Transverse colon (tissue), 4 donors: ENCODE measurements at regions not wholly inside any gene's neighbourhood (a gene's known extent, or its start where the extent isn't known, plus 50 kb on each side); places are given as distances from the start of the nearest gene placed in this dataset.
A peak's percentile ranks its signal among the peaks of the same experiment; 100 is the strongest.

Experiments
- DNase-seq: peaks from one replicate; pipeline ENCODE4 v3.0.0-alpha.2; 2019
- H3K27ac ChIP-seq, 4 donors: fragments of 200-600 bp; sonication (generic); 2 replicates each; pipeline ENCODE4 v1.5.1; 2016 to 2018; ENCODE audit warnings: inconsistent platforms in 4 of 4
- H3K27me3 ChIP-seq: fragments of 200-600 bp; sonication (generic); 2 replicates; pipeline ENCODE4 v1.5.1; 2017; ENCODE audit warnings: inconsistent platforms
- H3K36me3 ChIP-seq, 4 donors: fragments of 200-600 bp; sonication (generic); 2 replicates each; pipeline ENCODE4 v1.5.1; 2017 to 2019; ENCODE audit warnings: inconsistent platforms in 4 of 4
- H3K4me1 ChIP-seq, 4 donors: fragments of 200-600 bp; sonication (generic); 2 replicates each; pipeline ENCODE4 v1.5.1; 2017 to 2020; ENCODE audit warnings: inconsistent platforms in 4 of 4
- H3K4me3 ChIP-seq, 4 donors: fragments of 200-600 bp; sonication (generic); 1 replicate in 1 of 4; 2 replicates in 3 of 4; pipeline versions ENCODE4 v1.5.1 to v1.6.1; 2017 to 2019; ENCODE audit warnings: inconsistent platforms in 4 of 4
- H3K9me3 ChIP-seq, 2 donors: fragments of 200-600 bp; sonication (generic); 2 replicates each; pipeline ENCODE4 v1.5.1; 2017 to 2019; ENCODE audit warnings: inconsistent platforms in 2 of 2
- EP300 ChIP-seq: sonication (generic); formaldehyde crosslinking; IDR thresholded peaks from one replicate; pipeline ENCODE4 v1.6.1; 2017; ENCODE audit warnings: antibody characterized with exemption, low read depth
- POLR2A ChIP-seq: fragments of 450-650 bp; IDR thresholded peaks from one replicate; pipeline ENCODE4 v1.6.1; 2016; ENCODE audit warnings: antibody characterized with exemption, mild to moderate bottlenecking, moderate library complexity
- POLR2AphosphoS5 ChIP-seq, 3 donors: sonication (generic); formaldehyde crosslinking; IDR thresholded peaks; one replicate each; pipeline ENCODE4 v1.6.1; 2016; ENCODE audit warnings: antibody characterized with exemption in 3 of 3
- WGBS, 2 donors: methylation state at CpG; one replicate each; pipeline ENCODE4 v1.1.5; 2018; ENCODE audit warnings: low coverage in 1 of 2; 5-methylcytosine and 5-hydroxymethylcytosine counted together
- in situ Hi-C, 4 donors: fragments of 200-750 bp; cut with MboI; loops; one replicate each; pipeline versions ENCODE4 v1.15.0 to v1.15.1; 2017; ENCODE audit warnings: low sequenced_read_pairs in 3 of 4, low pct_ligation_motif_present in 1 of 4, low pct_unique_long_range_greater_than_20kb in 1 of 4
- intact Hi-C: fragments of 100-400 bp; cut with DNase I; formaldehyde crosslinking; loops from one replicate; pipeline ENCODE4 v1.15.1; 2023; ENCODE audit warnings: low total_unique reads
- TF ChIP-seq, protein P1 (sequence below), 5 experiments: fragments of 200-600 bp in 3 of 5; fragments of 450-650 bp in 2 of 5; sonication (generic) in 3 of 5; IDR thresholded peaks; 1 replicate in 2 of 5; 2 replicates in 3 of 5; pipeline ENCODE4 v1.5.1; 2016 to 2017; ENCODE audit warnings: antibody characterized with exemption in 5 of 5, inconsistent platforms in 3 of 5, mild to moderate bottlenecking in 2 of 5, moderate library complexity in 1 of 5

DNA sequence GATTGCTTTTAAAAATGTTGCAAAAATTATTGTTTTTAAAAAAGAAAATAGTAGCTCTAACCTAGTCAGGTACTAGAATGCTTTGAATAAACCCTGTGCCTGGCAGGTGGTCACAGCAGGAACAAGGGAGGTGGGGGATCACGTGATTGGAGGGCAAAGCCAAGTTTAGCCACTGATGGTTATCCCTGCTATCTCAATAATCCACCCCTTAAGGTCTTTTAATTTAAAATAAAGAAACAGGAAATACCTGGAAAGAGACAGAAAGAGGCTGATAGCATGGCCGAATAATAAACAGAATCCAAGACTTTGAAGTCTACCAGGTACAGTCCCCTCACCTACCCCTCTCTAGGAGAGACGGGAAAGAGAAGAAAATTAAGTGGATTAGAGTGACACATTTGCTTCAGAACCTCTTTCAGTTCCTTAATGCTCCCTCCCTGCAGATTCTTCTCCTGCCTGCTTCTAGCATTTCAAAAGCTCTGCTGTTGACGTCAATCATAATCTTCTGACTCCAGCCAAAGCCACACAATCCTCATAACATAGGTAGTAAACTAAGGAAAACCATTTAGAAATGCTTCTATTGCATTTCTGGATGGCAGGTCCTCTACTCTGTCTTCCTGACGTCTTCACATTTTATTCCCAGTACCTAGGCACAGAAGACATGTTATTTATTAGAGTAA, 303.4 kb upstream of the MME start:
- Histone ChIP-seq H3K27me3 (no peaks in the 10 kb centered on the region), H3K4me1 (no peaks in the 10 kb centered on the region), H3K27ac (no peak overlapping the region), H3K4me3 (no peak overlapping the region), H3K9me3 (no peaks in the 10 kb centered on the region), H3K36me3 (no peaks in the 10 kb centered on the region)
- 63 to 68% methylated on average over 5 of the region's 5 CpGs for WGBS, 2 donors
- in situ Hi-C loops (no loop called here), intact Hi-C loops (no loop called here)
- no peak for DNase-seq
- no peak for TF ChIP-seq EP300
- TF ChIP-seq POLR2AphosphoS5 (IDR thresholded peaks at IDR 0.05), result no peak
- TF ChIP-seq, protein P1, sequence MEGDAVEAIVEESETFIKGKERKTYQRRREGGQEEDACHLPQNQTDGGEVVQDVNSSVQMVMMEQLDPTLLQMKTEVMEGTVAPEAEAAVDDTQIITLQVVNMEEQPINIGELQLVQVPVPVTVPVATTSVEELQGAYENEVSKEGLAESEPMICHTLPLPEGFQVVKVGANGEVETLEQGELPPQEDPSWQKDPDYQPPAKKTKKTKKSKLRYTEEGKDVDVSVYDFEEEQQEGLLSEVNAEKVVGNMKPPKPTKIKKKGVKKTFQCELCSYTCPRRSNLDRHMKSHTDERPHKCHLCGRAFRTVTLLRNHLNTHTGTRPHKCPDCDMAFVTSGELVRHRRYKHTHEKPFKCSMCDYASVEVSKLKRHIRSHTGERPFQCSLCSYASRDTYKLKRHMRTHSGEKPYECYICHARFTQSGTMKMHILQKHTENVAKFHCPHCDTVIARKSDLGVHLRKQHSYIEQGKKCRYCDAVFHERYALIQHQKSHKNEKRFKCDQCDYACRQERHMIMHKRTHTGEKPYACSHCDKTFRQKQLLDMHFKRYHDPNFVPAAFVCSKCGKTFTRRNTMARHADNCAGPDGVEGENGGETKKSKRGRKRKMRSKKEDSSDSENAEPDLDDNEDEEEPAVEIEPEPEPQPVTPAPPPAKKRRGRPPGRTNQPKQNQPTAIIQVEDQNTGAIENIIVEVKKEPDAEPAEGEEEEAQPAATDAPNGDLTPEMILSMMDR (IDR thresholded peaks at IDR 0.05), result no peak
- TF ChIP-seq POLR2A, result no peak

DNA sequence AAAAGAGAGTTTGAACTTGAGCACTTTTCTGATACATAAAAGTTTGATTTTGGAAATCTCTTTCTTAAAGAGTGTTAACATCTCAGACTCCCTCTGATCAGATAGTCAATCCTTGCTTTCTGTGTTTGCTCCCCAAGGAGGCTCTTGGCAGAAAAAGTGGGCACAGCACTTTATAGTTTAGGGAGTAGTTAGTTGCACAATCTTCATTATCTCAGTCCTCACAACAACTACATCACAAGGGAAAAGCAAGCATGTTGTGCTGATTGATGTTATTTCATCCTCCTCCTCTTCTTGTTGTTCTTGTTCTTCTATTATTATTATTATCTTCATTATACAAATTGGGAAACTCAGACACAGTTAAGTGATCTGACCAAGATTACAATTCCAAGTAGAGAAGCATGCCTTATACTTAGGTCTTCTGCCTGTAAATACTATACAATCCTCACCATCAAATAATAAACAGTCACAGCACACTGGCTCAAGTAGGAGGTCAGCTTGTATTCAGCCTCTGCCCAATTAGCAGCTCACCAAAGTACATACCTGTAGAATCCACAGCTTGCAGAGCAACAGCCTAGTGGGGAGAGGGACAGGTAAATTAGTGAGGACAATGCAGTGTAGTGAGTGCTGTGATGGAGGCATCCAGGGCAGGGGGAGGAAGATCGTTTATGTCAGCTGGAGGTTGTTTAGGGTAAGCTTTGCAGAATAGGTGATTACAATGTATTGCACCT, 304.1 kb upstream of the MME start:
- Histone ChIP-seq H3K9me3 (no peaks in the 10 kb centered on the region), H3K4me1 (no peaks in the 10 kb centered on the region), H3K27ac (no peak overlapping the region), H3K36me3 (no peaks in the 10 kb centered on the region), H3K4me3 (no peak overlapping the region), H3K27me3 (no peaks in the 10 kb centered on the region)
- TF ChIP-seq POLR2A (no peak), EP300 (no peak), POLR2AphosphoS5 (IDR thresholded peaks at IDR 0.05) (no peak)
- TF ChIP-seq, protein P1 (IDR thresholded peaks at IDR 0.05), result no peak
- in situ Hi-C loops (no loop called here), intact Hi-C loops (no loop called here)
- WGBS, 2 donors, result 43 to 48% methylated on average over 1 of the region's 1 CpG
- no peak for DNase-seq

DNA sequence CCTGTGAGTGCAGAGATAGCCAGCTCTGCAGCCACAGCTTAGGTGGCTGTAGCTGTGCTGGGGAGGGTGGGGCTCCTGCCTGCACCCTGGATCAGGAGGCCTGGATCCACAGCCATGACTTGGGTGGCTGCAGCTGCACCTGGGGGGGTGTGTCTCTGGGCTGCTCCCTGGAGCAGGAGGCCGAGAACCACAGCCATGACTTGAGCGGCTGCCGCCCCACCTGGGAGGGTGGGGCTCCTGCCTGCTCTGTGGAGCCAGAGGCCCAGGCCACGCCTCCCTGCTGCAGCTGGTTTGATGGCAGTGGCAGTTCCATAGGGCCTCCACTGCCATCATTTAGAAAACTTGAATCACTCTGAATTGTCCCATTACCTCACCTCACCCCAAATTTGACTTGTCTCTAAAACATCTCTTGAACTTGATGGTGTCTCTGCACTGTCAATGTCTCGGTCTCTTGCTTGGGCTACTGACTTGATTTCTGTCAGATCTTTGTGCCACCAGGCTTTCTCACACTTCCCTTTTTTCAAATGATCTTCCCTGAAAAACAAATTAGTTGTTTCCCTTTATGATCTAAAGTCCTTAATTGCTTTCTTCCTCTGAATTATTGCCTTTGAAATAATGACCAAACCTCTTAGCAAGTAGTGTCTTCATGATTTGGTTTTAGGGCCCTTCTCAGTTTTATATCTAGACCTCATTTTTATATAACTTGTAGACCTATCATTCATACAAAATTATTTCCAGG, 313.2 kb upstream of the MME start:
- in situ Hi-C loops (loop anchor here in 3 of 4 donors (25.0 kb wide), 2 partner anchors 545 to 945 kb away; no protein-coding TSS in a partner anchor), intact Hi-C loops (no loop called here)
- no peaks in the 10 kb centered on the region for H3K9me3 ChIP-seq
- H3K27me3 ChIP-seq, result no peaks in the 10 kb centered on the region
- no peak overlapping the region for H3K27ac ChIP-seq
- no peaks in the 10 kb centered on the region for H3K36me3 ChIP-seq
- WGBS, 2 donors, result 25 to 64% methylated on average over 1 to 5 of the region's 5 CpGs
- TF ChIP-seq, protein P1 (IDR thresholded peaks at IDR 0.05), result no peak
- TF ChIP-seq EP300 (no peak), POLR2A (no peak), POLR2AphosphoS5 (IDR thresholded peaks at IDR 0.05) (no peak)
- no peak overlapping the region for H3K4me3 ChIP-seq
- H3K4me1 ChIP-seq, result no peaks in the 10 kb centered on the region
- peak; percentile 25 for DNase-seq
